Hematopoietic multipotent progenitor cell treated with erythropoietin and hydrocortisone succinate and interleukin-3 and kit ligand, for 4 days (in vitro differentiated cells): ENCODE measurements at regions not wholly inside any gene's neighbourhood (a gene's known extent, or its start where the extent isn't known, plus 50 kb on each side); places are given as distances from the start of the nearest gene placed in this dataset.

Experiments
- DNase-seq: peaks from one replicate; pipeline ENCODE4 v3.0.0-alpha.2; 2015

- DNase-seq, result no peak
Measured at GRCh38 chr11:106217456-106217855, 140.0 kb downstream of the AASDHPPT start.

- DNase-seq, result no peak
Measured at GRCh38 chr11:106218106-106218505, 140.6 kb downstream of the AASDHPPT start.

GRCh38 chr11:106222626-106223025 is 145.2 kb downstream of the AASDHPPT start:
- no peak for DNase-seq

GRCh38 chr11:106224172-106224571 is 146.7 kb downstream of the AASDHPPT start:
- no peak for DNase-seq

DNA sequence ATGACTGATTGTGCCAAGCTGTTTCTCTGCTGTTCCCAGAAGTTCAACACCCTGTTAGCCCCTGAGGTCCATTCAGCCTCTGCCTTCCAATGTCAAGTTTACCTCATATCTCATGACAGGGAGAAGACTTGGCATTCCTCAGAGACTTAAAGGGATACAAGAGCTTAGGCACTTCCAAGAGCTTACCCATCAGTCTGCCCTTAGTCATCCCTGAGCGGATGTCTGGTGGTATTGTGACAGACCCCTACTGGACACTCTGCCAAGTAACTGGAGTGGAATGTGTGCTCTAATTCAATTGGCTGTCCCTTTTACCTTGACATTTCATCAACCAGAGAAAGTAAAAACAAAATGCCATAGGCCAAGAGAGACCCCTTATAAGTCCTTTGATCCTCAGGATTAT is 151.5 kb downstream of the AASDHPPT start:
- DNase-seq, result no peak

GRCh38 chr11:106231591-106231990 is 154.1 kb downstream of the AASDHPPT start:
- DNase-seq, result no peak

GRCh38 chr11:106233191-106233590 is 155.7 kb downstream of the AASDHPPT start:
- no peak for DNase-seq

GRCh38 chr11:106234794-106235193 is 157.3 kb downstream of the AASDHPPT start:
- DNase-seq, result no peak

DNA sequence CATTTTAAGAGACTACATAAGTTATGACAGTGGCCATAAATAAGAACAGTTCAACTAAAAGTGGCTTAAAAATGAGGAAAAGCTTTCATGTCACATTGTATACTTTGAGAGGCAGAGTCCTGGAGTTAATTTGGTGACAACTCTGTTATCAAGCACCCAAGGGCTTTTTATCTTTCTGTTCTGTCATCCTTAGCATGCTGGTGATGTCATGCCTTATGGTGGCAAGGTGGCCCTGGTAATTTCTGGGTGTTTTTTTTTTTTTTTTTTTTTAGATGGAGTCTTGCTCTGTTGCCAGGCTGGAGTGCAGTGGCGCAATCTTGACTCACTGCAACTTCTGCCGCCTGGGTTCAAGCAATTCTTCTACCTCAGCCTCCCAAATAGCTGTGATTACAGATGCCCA is 158.8 kb downstream of the AASDHPPT start:
- DNase-seq, result no peak

DNA sequence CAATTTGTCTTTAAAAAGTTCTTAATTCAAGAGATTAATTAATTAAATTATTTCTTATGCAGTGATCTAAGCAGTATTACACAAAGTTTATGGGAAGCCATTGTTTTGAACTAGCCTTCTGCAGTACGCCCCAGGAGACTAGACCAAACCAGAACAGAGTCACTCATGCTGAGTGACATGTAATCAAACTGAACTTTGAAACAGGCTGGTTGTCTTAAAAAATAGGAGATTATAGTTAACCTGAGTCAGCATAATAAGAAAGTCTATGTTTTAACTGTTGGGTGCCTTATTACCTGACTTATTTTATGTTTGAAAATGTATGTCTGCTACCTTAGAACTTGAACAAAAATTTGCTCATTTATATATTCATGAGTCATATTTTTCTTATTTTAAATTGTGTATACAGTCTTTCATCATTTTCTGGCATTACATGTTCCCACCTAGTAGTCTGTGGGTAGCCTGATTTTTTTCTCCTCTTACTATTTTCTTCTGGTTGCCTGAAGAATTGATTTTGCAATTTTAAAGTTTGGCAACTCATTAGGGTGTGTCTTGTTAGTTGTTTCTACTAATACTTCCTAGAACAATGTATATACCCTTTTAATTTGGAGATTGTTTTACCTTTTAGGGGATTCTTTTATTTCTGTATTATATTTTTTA is 161.4 kb downstream of the AASDHPPT start:
- no peak for DNase-seq

DNA sequence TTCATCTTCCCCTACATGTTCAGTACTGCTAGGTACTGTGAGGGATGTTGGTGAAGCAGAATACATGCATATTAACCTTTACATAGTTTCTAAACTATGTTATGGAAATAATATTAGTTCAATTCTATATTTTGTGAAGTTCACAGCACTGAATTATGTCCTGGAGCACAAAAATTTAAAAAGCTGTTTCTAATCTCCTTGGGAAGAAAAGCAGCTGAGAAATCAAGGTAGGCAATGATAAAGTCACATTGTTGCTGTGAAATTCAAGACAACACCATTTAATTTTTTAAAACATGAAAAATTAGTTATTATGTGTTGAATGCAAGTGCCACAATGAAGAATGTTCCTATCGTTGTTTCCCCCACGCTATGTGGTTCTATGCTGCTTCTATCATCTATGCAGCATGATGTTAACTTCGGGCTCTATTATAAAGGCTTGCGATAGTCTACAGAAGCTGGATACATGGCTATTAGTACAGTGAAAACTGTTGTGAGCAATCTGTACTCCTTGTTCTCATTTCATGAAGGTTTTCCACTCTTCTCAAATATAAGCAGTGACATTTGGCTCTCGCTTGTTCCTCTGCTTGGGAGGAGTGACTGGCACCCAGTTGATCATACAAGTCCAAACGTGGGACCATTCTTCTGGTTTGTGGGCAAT is 164.3 kb downstream of the AASDHPPT start:
- no peak for DNase-seq

DNA sequence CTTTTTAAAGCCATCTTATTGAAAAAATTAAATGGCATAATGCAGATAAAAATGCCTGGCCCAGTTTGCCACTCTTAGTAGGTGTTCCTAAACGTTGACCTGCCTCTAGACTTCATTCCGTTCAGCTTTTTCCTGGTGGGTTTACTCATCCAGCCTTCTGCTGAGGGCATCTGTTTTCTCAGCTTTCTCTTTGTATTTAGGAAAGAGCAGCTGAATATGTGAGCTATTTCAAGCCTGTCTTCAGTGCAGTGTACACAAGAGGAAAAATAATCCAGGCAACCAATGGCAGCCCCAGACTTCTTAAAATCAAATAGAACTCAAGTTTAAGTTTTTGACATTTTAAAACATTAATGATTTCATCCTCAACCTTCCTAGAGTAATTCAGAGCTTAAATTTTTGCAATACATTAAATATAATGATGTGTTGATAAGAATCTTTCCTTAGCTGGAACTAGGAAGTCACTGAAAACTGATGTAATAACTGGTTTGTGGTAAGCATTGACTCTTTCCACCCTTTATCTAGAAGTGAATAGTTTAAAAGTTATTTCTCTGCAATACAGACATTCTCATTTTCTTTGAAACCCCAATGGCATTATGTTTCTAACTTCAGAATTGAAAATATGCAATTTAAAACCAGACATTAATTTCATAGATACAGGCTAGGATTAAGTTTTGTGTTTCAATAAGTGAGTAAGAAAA is 165.4 kb downstream of the AASDHPPT start:
- DNase-seq, result no peak

- no peak for DNase-seq
Measured at GRCh38 chr11:106246495-106246894, 169.0 kb downstream of the AASDHPPT start.

DNA sequence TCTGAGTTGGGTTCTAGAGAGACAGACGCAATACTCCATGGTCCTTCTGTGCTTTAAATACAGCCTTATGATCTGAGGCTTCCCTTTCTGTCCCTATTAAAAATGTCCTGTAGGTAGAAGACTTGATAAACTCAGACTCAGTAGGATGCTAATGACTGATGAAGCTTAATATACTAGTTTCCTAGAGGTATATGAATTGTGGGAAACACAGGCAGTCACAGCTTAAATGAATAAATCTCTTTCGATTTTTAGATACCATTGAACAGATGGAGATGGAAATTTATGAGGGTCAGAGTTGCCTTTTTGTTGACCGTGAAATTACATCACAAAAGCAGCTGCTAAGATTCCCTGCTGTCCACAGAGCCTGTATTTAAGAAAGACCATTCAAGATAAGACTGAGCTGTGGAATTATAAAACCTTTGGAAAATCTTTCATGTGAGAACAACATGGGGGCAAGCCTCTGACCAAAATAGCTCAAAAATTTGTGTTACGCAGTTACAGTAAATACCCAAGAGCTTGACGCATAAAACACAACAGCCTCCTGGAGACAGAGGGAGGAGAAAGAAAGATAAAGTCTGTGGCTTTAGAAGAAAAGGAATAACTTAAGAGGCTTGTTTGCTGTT is 172.3 kb downstream of the AASDHPPT start:
- DNase-seq, result no peak

DNA sequence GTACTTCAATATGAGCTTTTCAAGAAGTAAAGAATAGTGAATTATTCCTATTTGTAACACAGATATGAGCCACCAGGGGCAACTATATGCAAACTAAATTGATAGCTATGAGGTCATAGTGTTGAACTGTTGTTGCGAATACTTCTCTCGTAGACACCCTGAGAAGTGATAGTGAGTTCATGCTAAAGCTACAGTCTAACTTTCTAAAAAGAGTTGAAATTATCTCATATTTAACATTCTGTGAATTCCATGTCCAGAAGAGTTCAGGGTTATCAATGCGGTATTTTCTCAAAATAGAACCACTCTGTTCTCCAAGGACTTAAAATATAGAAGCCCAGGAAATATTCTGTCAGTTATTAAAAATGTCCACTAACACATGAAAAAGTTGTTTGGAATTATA is 185.4 kb downstream of the AASDHPPT start:
- DNase-seq, result no peak

- no peak for DNase-seq
Measured at GRCh38 chr11:106263527-106263926, 186.1 kb downstream of the AASDHPPT start.

- DNase-seq, result no peak
Measured at GRCh38 chr11:106271086-106271485, 193.6 kb downstream of the AASDHPPT start.

GRCh38 chr11:106271686-106272085 is 194.2 kb downstream of the AASDHPPT start:
- no peak for DNase-seq

- DNase-seq, result no peak
Measured at GRCh38 chr11:106275151-106275550, 197.7 kb downstream of the AASDHPPT start.

DNA sequence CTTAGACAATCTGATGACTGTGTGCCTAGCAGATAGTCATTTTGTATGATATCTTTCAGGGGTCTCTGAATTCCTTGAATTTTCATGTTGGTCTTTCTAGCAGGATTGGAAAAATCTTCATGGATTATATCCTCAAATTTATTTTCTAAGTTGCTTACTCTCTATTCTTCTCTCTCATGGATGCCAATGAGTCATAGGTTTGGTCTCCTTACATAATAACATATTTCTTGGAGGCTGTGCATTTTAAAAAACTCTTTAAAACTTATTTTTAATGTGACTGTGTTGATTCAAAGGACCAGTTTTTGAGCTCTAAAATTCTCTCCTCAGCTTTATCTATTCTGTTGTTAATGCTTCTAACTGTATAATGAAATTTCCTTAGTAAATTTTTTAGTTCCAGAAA is 198.7 kb downstream of the AASDHPPT start:
- DNase-seq, result no peak

DNA sequence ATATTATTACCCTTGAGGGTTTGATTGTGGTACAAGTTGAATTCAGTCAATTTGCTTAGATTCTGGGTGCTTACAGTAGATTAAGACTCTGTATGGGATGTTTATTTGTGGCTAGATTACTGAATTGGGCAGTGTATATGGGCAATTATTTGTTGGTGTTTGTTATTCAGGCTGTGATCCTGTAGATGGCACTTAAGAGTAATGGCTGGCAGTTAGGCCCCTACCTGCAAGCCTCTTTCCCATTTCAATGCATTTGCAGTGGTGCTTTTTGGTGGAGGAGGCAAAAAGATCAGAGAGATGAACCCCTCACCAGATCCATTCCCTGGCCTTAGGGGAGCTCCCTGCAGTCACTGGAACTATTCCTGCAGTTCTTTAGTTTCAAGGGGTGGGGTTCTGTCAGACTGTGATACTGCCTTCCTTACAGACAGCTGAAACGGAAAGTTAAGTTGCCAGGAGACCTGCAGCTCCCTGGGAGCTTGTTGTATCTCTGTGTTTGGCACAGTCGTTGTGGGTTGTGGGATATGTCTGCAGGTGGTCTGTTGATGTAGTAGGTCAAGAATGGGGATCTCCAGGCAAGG is 199.5 kb downstream of the AASDHPPT start:
- DNase-seq, result peak; percentile 6

DNA sequence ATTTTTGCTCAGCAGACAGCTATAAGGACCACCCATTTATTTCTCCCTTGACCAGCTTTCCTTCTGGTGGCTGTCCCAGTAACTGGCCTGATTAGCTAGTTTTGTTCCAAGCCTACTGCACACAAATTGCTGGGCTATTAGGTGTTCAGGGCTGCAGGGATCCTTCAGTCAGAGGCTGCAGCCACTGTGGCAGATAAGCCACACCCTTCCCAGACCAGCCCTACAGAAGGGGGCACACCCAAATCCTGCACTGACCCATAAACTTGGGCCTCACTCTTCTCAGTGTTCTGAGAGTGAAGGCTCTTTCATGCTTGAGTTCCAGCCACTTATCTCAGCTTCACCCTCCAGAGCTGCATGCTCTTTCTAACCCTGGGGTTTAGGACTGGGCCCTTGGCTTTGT is 200.0 kb downstream of the AASDHPPT start:
- peak; percentile 1 for DNase-seq

- DNase-seq, result peak; percentile 56
Measured at GRCh38 chr11:106278391-106278790, 200.9 kb downstream of the AASDHPPT start.
